ENCODE measurements at regions not wholly inside any gene's neighbourhood (a gene's known extent, or its start where the extent isn't known, plus 50 kb on each side); places are given as distances from the start of the nearest gene placed in this dataset.

DNA sequence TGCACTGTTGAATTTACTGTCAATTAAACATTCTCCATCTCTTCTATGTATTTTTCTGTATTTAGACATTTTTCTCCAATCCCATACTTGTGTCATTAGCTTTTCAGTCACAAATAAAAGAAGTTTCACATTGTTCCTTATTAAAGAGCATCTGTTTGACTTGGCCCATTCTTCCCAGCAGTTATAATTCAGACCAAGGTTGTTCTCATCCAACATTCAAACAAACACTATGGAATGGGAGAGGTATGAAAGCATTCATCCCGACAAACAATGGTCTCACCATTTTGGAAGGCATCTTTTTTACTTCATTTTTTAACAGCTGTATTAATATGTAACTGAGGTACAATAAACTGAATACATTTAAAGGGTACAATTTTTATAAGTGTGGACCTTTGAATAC, 208.8 kb upstream of the MAF start:
- DNase-seq, result no peak
- H2AFZ ChIP-seq (ENCODE audit: low read length), result no peak overlapping the region
- no peak overlapping the region for H3K14ac ChIP-seq (ENCODE audit: insufficient read depth, low read length)
- no peaks in the 10 kb centered on the region for H3K79me1 ChIP-seq (ENCODE audit: insufficient read depth, low read depth, low read length, poor library complexity, severe bottlenecking)
- no peak overlapping the region for H2BK15ac ChIP-seq (ENCODE audit: low read depth, low read length)
- H4K91ac ChIP-seq (ENCODE audit: insufficient read length, low read depth, low read length), result no peak overlapping the region
- no peak overlapping the region for H2AK5ac ChIP-seq (ENCODE audit: insufficient read length, low read length)
- no peak overlapping the region for H3K9ac ChIP-seq (ENCODE audit: extremely low read depth, insufficient read length, low read length)
- no peak overlapping the region for H3K27ac Mint-ChIP-seq
- H4K5ac ChIP-seq (ENCODE audit: insufficient read length, low read depth, low read length), result no peak overlapping the region
- peaks cover 16 to 23% of the 10 kb centered on the region in 2 experiments for H3K4me1 Mint-ChIP-seq
- WGBS (ENCODE audit: extremely low coverage, insufficient read length, low lambda C conversion rate), result no CpG with 5 or more reads among the region's 1 CpG
- H4K8ac ChIP-seq (replicated peaks; ENCODE audit: insufficient read length, low read depth, low read length), result no peak overlapping the region
- H3K23me2 ChIP-seq (ENCODE audit: insufficient read length, low read depth, low read length, poor library complexity, severe bottlenecking), result no peaks in the 10 kb centered on the region
- peaks cover 0 to 14% (median 7%) of the 10 kb centered on the region in 3 experiments; a peak in 3 of 7 replicates for H3K36me3 Mint-ChIP-seq (ENCODE audit: insufficient read depth in 1 of 3, low read depth in 3 of 3)
- H3T11ph ChIP-seq (ENCODE audit: low read length), result no peak overlapping the region
- no peak overlapping the region for H2BK120ac ChIP-seq (ENCODE audit: low read depth, low read length, poor library complexity, severe bottlenecking)
- peaks cover 2% of the 10 kb centered on the region; the same call in 1 of the 2 replicates for H3K27me3 Mint-ChIP-seq (ENCODE audit: low read depth)
- H3K4ac ChIP-seq (ENCODE audit: low read depth, low read length), result no peak overlapping the region
- H3K4me3 Mint-ChIP-seq, result no peak overlapping the region
- no peak overlapping the region for H3K56ac ChIP-seq (ENCODE audit: insufficient read length, low read depth, low read length)
- TF ChIP-seq, protein P1, sequence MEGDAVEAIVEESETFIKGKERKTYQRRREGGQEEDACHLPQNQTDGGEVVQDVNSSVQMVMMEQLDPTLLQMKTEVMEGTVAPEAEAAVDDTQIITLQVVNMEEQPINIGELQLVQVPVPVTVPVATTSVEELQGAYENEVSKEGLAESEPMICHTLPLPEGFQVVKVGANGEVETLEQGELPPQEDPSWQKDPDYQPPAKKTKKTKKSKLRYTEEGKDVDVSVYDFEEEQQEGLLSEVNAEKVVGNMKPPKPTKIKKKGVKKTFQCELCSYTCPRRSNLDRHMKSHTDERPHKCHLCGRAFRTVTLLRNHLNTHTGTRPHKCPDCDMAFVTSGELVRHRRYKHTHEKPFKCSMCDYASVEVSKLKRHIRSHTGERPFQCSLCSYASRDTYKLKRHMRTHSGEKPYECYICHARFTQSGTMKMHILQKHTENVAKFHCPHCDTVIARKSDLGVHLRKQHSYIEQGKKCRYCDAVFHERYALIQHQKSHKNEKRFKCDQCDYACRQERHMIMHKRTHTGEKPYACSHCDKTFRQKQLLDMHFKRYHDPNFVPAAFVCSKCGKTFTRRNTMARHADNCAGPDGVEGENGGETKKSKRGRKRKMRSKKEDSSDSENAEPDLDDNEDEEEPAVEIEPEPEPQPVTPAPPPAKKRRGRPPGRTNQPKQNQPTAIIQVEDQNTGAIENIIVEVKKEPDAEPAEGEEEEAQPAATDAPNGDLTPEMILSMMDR (conservative IDR thresholded peaks at IDR 0.05), result no peak
- H3K4me2 ChIP-seq (ENCODE audit: insufficient read depth, insufficient read length, low read length), result no peak overlapping the region
- H3K18ac ChIP-seq (ENCODE audit: insufficient read length, low read depth, low read length), result no peak overlapping the region
- peaks cover 5% of the 10 kb centered on the region; the same call in 1 of the 2 replicates for H3K4me1 ChIP-seq (ENCODE audit: insufficient read depth, low read length)
- H3K9me3 Mint-ChIP-seq, result peaks cover 9 to 10% of the 10 kb centered on the region in 2 experiments
- H3K27ac ChIP-seq (ENCODE audit: insufficient read length, low read depth, low read length), result no peak overlapping the region
- no peak overlapping the region for H3K23ac ChIP-seq (ENCODE audit: insufficient read length, low read depth, low read length)
- no peak overlapping the region for H2BK20ac ChIP-seq (ENCODE audit: low read depth, low read length, poor library complexity, severe bottlenecking)
- H3K27me3 ChIP-seq (ENCODE audit: insufficient read depth, low read length), result no peaks in the 10 kb centered on the region
- no peaks in the 10 kb centered on the region for H4K20me1 ChIP-seq (ENCODE audit: control insufficient read depth, insufficient read depth, insufficient read length)
- H3K79me2 ChIP-seq (ENCODE audit: insufficient read depth, low read length), result no peaks in the 10 kb centered on the region
- no peak overlapping the region for H2BK12ac ChIP-seq (ENCODE audit: insufficient read length, low read depth, low read length)
- no peak overlapping the region for H2BK5ac ChIP-seq (ENCODE audit: insufficient read length, low read length)
- H3K9me3 ChIP-seq (ENCODE audit: control insufficient read depth, low read depth, low read length), result peaks cover 5% of the 10 kb centered on the region

Data from H9 (cell line).